H1 (cell line): ENCODE measurements at regions not wholly inside any gene's neighbourhood (a gene's known extent, or its start where the extent isn't known, plus 50 kb on each side); places are given as distances from the start of the nearest gene placed in this dataset.

ENCODE experiments used
- CTCF ChIA-PET: fragments of 300-600 bp; sonication (Branson Sonifier 250); formaldehyde crosslinking; loops from one replicate; lab custom pipeline; 2021; ENCODE audit not compliant: partially characterized antibody; lab: Charles Lee
- POLR2A ChIA-PET: fragments of 300-600 bp; sonication (Branson Sonifier 250); formaldehyde crosslinking; loops from one replicate; lab custom pipeline; 2021; ENCODE audit warnings: inconsistent platforms; ENCODE audit not compliant: partially characterized antibody; lab: Charles Lee
- DNase-seq, 2 experiments: peaks; one replicate each; pipeline versions ENCODE4 v3.0.0 to v3.0.0-alpha.2; 2010 to 2022; ENCODE audit warnings: low spot score in 2 of 2, low read depth in 1 of 2, mixed read lengths in 1 of 2
- FAIRE-seq: peaks from 2 replicates; lab custom pipeline; 2011; peaks lifted over from hg19 to GRCh38; lab: Jason Lieb, UNC
- H2AFZ ChIP-seq: 2 replicates; pipeline ENCODE4 v1.8.1; 2012; ENCODE audit warnings: low read length, inconsistent platforms
- H2AK5ac ChIP-seq: 2 replicates; pipeline ENCODE4 v1.6.1; 2013; ENCODE audit warnings: low read depth, low read length
- H2BK120ac ChIP-seq: replicated peaks from 2 replicates; pipeline ENCODE3; 2013; ENCODE audit warnings: low read depth, low read length, inconsistent platforms
- H2BK12ac ChIP-seq: 2 replicates; pipeline ENCODE4 v1.6.1; 2013; ENCODE audit warnings: low read depth, low read length
- H2BK15ac ChIP-seq: 2 replicates; pipeline ENCODE4 v1.6.1; 2013; ENCODE audit warnings: low read length
- H2BK20ac ChIP-seq: 2 replicates; pipeline ENCODE4 v1.6.1; 2013; ENCODE audit warnings: low read length
- H2BK5ac ChIP-seq: 2 replicates; pipeline ENCODE4 v1.6.1; 2013; ENCODE audit warnings: low read depth, low read length
- H3K14ac ChIP-seq: 2 replicates; pipeline ENCODE4 v1.6.1; 2013; ENCODE audit warnings: inconsistent platforms; ENCODE audit not compliant: insufficient read length
- H3K18ac ChIP-seq: 2 replicates; pipeline ENCODE4 v1.6.1; 2013; ENCODE audit warnings: low read length; ENCODE audit errors: extremely low read depth
- H3K23ac ChIP-seq: 2 replicates; pipeline ENCODE4 v1.6.1; 2013; ENCODE audit warnings: inconsistent platforms; ENCODE audit not compliant: insufficient read length
- H3K23me2 ChIP-seq: 2 replicates; pipeline ENCODE4 v1.6.1; 2013; ENCODE audit warnings: low read depth, low read length
- H3K27ac ChIP-seq: 2 replicates; pipeline ENCODE4 v1.6.1; 2011; ENCODE audit warnings: low read depth, low read length, inconsistent platforms
- H3K27me3 ChIP-seq, 4 experiments: replicated peaks in 1 of 4; 1 replicate in 1 of 4; 2 replicates in 3 of 4; pipeline versions ENCODE4 v1.6.1 to v1.8.1; 2011 to 2013; ENCODE audit warnings: low read length in 3 of 4, mild to moderate bottlenecking in 3 of 4, inconsistent platforms in 2 of 4, mixed read lengths in 2 of 4, moderate library complexity in 1 of 4; ENCODE audit not compliant: control insufficient read depth in 3 of 4, insufficient read depth in 3 of 4; ENCODE audit errors: extremely low read depth in 1 of 4
- H3K36me3 ChIP-seq, 4 experiments: 2 replicates each; pipeline versions ENCODE4 v1.6.1 to v1.8.1; 2011 to 2013; ENCODE audit warnings: mild to moderate bottlenecking in 4 of 4, low read length in 3 of 4, moderate library complexity in 2 of 4, control low read depth in 1 of 4, inconsistent platforms in 1 of 4; ENCODE audit not compliant: insufficient read depth in 4 of 4, control insufficient read depth in 2 of 4
- H3K4ac ChIP-seq: replicated peaks from 2 replicates; pipeline ENCODE3; 2013; ENCODE audit warnings: low read length, low read depth, mixed read lengths, inconsistent platforms; ENCODE audit not compliant: insufficient read length
- H3K4me1 ChIP-seq, 4 experiments: replicated peaks in 1 of 4; 1 replicate in 1 of 4; 2 replicates in 3 of 4; pipeline versions ENCODE4 v1.6.1 to v1.8.1; 2011 to 2013; ENCODE audit warnings: low read length in 3 of 4, inconsistent platforms in 2 of 4, mixed read lengths in 1 of 4; ENCODE audit not compliant: insufficient read depth in 4 of 4, control insufficient read depth in 3 of 4
- H3K4me2 ChIP-seq, 2 experiments: 2 replicates each; pipeline versions ENCODE4 v1.6.1 to v1.8.1; 2011 to 2013; ENCODE audit warnings: low read depth in 2 of 2, low read length in 2 of 2, control low read depth in 1 of 2, inconsistent platforms in 1 of 2, mild to moderate bottlenecking in 1 of 2; ENCODE audit not compliant: insufficient read depth in 1 of 2
- H3K4me3 ChIP-seq, 4 experiments: fragments of 200-600, 300-600 bp in 1 of 4; sonication (generic), shearing (Covaris generic), sonication (Bioruptor Twin) in 1 of 4; 2 replicates each; pipeline versions ENCODE4 v1.5.1 to v1.8.1; 2011 to 2016; ENCODE audit warnings: low read length in 4 of 4, low read depth in 3 of 4, control low read depth in 2 of 4, inconsistent platforms in 2 of 4, mild to moderate bottlenecking in 2 of 4, mixed read lengths in 1 of 4, moderate library complexity in 1 of 4; ENCODE audit not compliant: insufficient read depth in 2 of 4; ENCODE audit errors: extremely low read depth in 1 of 4
- H3K56ac ChIP-seq: replicated peaks from 2 replicates; pipeline ENCODE3; 2013; ENCODE audit warnings: low read depth, mild to moderate bottlenecking, mixed read lengths, low read length, inconsistent platforms; ENCODE audit not compliant: insufficient read length
- H3K79me1 ChIP-seq: 2 replicates; pipeline ENCODE4 v1.6.1; 2013; ENCODE audit warnings: low read depth, low read length, control low read depth
- H3K79me2 ChIP-seq, 2 experiments: 2 replicates each; pipeline versions ENCODE4 v1.6.1 to v1.8.1; 2012 to 2013; ENCODE audit warnings: low read length in 2 of 2, mild to moderate bottlenecking in 2 of 2, inconsistent platforms in 1 of 2; ENCODE audit not compliant: insufficient read depth in 2 of 2, control insufficient read depth in 1 of 2
- H3K9ac ChIP-seq, 4 experiments: replicated peaks in 1 of 4; 1 replicate in 1 of 4; 2 replicates in 3 of 4; pipeline versions ENCODE4 v1.6.1 to v1.8.1; 2011 to 2013; ENCODE audit warnings: low read depth in 3 of 4, low read length in 3 of 4, control low read depth in 2 of 4, mild to moderate bottlenecking in 2 of 4, moderate library complexity in 2 of 4, inconsistent platforms in 1 of 4; ENCODE audit errors: extremely low read depth in 1 of 4
- H3K9me3 ChIP-seq, 2 experiments: 2 replicates each; pipeline versions ENCODE4 v1.6.1 to v1.8.1; 2012 to 2013; ENCODE audit warnings: mild to moderate bottlenecking in 2 of 2, moderate library complexity in 2 of 2, control low read depth in 1 of 2, inconsistent platforms in 1 of 2, low read depth in 1 of 2, low read length in 1 of 2, mixed read lengths in 1 of 2; ENCODE audit not compliant: insufficient read depth in 2 of 2
- H4K20me1 ChIP-seq, 2 experiments: replicated peaks in 1 of 2; 2 replicates each; pipeline versions ENCODE3 to v1.8.1; 2011 to 2013; ENCODE audit warnings: inconsistent platforms in 2 of 2, low read length in 2 of 2, mild to moderate bottlenecking in 1 of 2; ENCODE audit not compliant: insufficient read depth in 2 of 2, control insufficient read depth in 1 of 2
- H4K5ac ChIP-seq: 2 replicates; pipeline ENCODE4 v1.6.1; 2013; ENCODE audit warnings: low read length, low read depth, mixed read lengths, inconsistent platforms; ENCODE audit not compliant: insufficient read length
- H4K8ac ChIP-seq: 2 replicates; pipeline ENCODE4 v1.8.0; 2013; ENCODE audit warnings: mild to moderate bottlenecking, moderate library complexity, low read length, inconsistent platforms; ENCODE audit not compliant: insufficient read depth; ENCODE audit errors: extremely low read depth
- H4K91ac ChIP-seq: replicated peaks from 2 replicates; pipeline ENCODE3; 2013; ENCODE audit warnings: low read length, mixed read lengths, inconsistent platforms; ENCODE audit not compliant: insufficient read length
- BCL11A ChIP-seq, 2 experiments: IDR thresholded peaks; one replicate each; pipeline ENCODE4 v1.6.1; 2011; ENCODE audit warnings: low read depth in 2 of 2, low read length in 2 of 2, mild to moderate bottlenecking in 2 of 2
- EP300 ChIP-seq, 2 experiments: IDR thresholded peaks; 1 replicate in 1 of 2; 2 replicates in 1 of 2; pipeline ENCODE4 v1.6.1; 2011 to 2012; ENCODE audit warnings: low read depth in 2 of 2, low read length in 2 of 2, mild to moderate bottlenecking in 2 of 2, borderline replicate concordance in 1 of 2, inconsistent platforms in 1 of 2, moderate library complexity in 1 of 2
- HDAC2 ChIP-seq, 2 experiments: fragments of 300-600 bp in 1 of 2; sonication (generic) in 1 of 2; IDR thresholded peaks; 2 replicates each; pipeline ENCODE4 v1.6.1; 2011 to 2012; ENCODE audit warnings: low read depth in 2 of 2, low read length in 2 of 2, mild to moderate bottlenecking in 2 of 2, moderate library complexity in 2 of 2, borderline replicate concordance in 1 of 2, inconsistent platforms in 1 of 2
- JUN ChIP-seq: IDR thresholded peaks from 2 replicates; pipeline ENCODE4 v1.6.1; 2011; ENCODE audit warnings: low read depth, mild to moderate bottlenecking, improper control_type of control experiment, low read length
- KDM1A ChIP-seq: fragments of 200-600, 300-600 bp; sonication (generic); IDR thresholded peaks from 2 replicates; pipeline ENCODE4 v1.7.1; 2016; ENCODE audit warnings: mild to moderate bottlenecking, low read length, borderline replicate concordance
- RAD21 ChIP-seq, 2 experiments: IDR thresholded peaks in 1 of 2; conservative IDR thresholded peaks in 1 of 2; 2 replicates each; pipeline ENCODE4 v1.6.1; 2011; ENCODE audit warnings: low read depth in 2 of 2, low read length in 2 of 2, improper control_type of control experiment in 1 of 2, inconsistent platforms in 1 of 2, mild to moderate bottlenecking in 1 of 2, moderate library complexity in 1 of 2
- SP2 ChIP-seq: IDR thresholded peaks from 2 replicates; pipeline ENCODE4 v1.6.1; 2012; ENCODE audit warnings: mild to moderate bottlenecking, low read length, inconsistent platforms
- SP4 ChIP-seq: IDR thresholded peaks from 2 replicates; pipeline ENCODE4 v1.6.1; 2012; ENCODE audit warnings: low read length, inconsistent platforms
- WGBS, 2 experiments: shearing (Covaris generic) in 1 of 2; methylation state at CpG; one replicate each; pipeline versions ENCODE4 v1.1.6 to v1.1.7; 2013 to 2015; ENCODE audit warnings: low lambda C conversion rate in 2 of 2, mixed read lengths in 2 of 2, inconsistent platforms in 1 of 2, low coverage in 1 of 2, missing lambda C conversion rate in 1 of 2; ENCODE audit not compliant: insufficient replicate concordance in 2 of 2, insufficient coverage in 1 of 2, insufficient read length in 1 of 2; ENCODE audit errors: extremely low coverage in 1 of 2, missing lambda C conversion rate in 1 of 2; 5-methylcytosine and 5-hydroxymethylcytosine counted together

- Histone ChIP-seq H3K9ac (no peak overlapping the region), H3K27ac (no peak overlapping the region), H3K4ac (no peak overlapping the region), H3K79me2 (no peaks in the 10 kb centered on the region), H4K91ac (no peak overlapping the region), H2BK120ac (no peak overlapping the region), H3K14ac (no peak overlapping the region), H4K20me1 (no peaks in the 10 kb centered on the region), H4K5ac (no peak overlapping the region), H3K79me1 (no peaks in the 10 kb centered on the region), H2BK5ac (no peak overlapping the region), H3K18ac (no peak overlapping the region), H3K4me1 (no peaks in the 10 kb centered on the region)
- DNase-seq: no peak
- ChIA-PET POLR2A (no interaction called here), CTCF (no interaction called here)
- WGBS, 2 experiments: 89% methylated on average over 11 of the region's 11 CpGs; no CpG with 5 or more reads in 1 of the 2 experiments
- FAIRE-seq: no peak
- TF ChIP-seq JUN (no peak), SP4 (no peak), RAD21 (IDR thresholded peaks at IDR 0.05 in 1 of 2, conservative IDR thresholded peaks at IDR 0.05 in 1 of 2; ENCODE audit: low read depth in 2 of 2, low read length in 2 of 2) (no peak), HDAC2 (IDR thresholded peaks at IDR 0.05; ENCODE audit: borderline replicate concordance in 1 of 2, low read depth in 2 of 2, low read length in 2 of 2) (no peak), EP300 (IDR thresholded peaks at IDR 0.05; ENCODE audit: borderline replicate concordance in 1 of 2, low read depth in 2 of 2, low read length in 2 of 2) (no peak), KDM1A (no peak), BCL11A (IDR thresholded peaks at IDR 0.05; ENCODE audit: low read depth in 2 of 2, low read length in 2 of 2) (no peak), SP2 (no peak)
- TF ChIP-seq, all 59 proteins: peak for 0
- Histone ChIP-seq H3K36me3 (no peaks in the 10 kb centered on the region), H2BK20ac (no peak overlapping the region), H2BK15ac (no peak overlapping the region), H3K4me2 (no peak overlapping the region), H3K4me3 (no peak overlapping the region), H3K23me2 (no peaks in the 10 kb centered on the region), H2AFZ (no peak overlapping the region), H4K8ac (no peak overlapping the region), H3K9me3 (peaks cover 38 to 40% of the 10 kb centered on the region in 2 experiments), H3K27me3 (no peaks in the 10 kb centered on the region), H3K56ac (no peak overlapping the region), H3K23ac (no peak overlapping the region), H2AK5ac (no peak overlapping the region), H2BK12ac (no peak overlapping the region)
These were observed 1352.5 kb downstream of the UQCRFS1 start for GRCh38 chr19:27860309-27860934.
